ENCODE measurements at regions not wholly inside any gene's neighbourhood (a gene's known extent, or its start where the extent isn't known, plus 50 kb on each side); places are given as distances from the start of the nearest gene placed in this dataset.

- Histone ChIP-seq H3K9me3 (no peaks in the 10 kb centered on the region), H3K27ac (no peak overlapping the region), H3K4me3 (no peak overlapping the region), H3K36me3 (ENCODE audit: low read depth, missing control alignments) (no peaks in the 10 kb centered on the region), H3K4me1 (peaks cover 6% of the 10 kb centered on the region), H3K27me3 (no peaks in the 10 kb centered on the region)
- TF ChIP-seq POLR2A (IDR thresholded peaks at IDR 0.05) (no peak), CTCF (IDR thresholded peaks at IDR 0.05) (peak; percentile 99 to 100 (median 99))
- DNase-seq = peak; percentile 94
- 12 to 13% methylated on average over 27 of the region's 27 CpGs for WGBS, 2 donors
- intact Hi-C loops (cut with DNase I; ENCODE audit: low total_unique reads) = loop anchor here (5.0 to 10.0 kb wide), 2 partner anchors 165 to 262 kb away; no protein-coding TSS in a partner anchor
Observed at GRCh38 chr13:99436686-99437416, 64.4 kb upstream of the TM9SF2 start.

GRCh38 chr13:99439048-99439447, 62.2 kb upstream of the TM9SF2 start:
- H3K4me3 ChIP-seq = no peak overlapping the region
- no peaks in the 10 kb centered on the region for H3K4me1 ChIP-seq
- TF ChIP-seq POLR2A (IDR thresholded peaks at IDR 0.05) = no peak
- TF ChIP-seq CTCF (IDR thresholded peaks at IDR 0.05) = no peak
- no peaks in the 10 kb centered on the region for H3K36me3 ChIP-seq (ENCODE audit: low read depth, missing control alignments)
- WGBS, 2 donors = 80 to 88% methylated on average over 6 to 7 of the region's 7 CpGs
- intact Hi-C loops (cut with DNase I; ENCODE audit: low total_unique reads) = loop anchor here (5.0 to 10.0 kb wide), 2 partner anchors 167 to 264 kb away; no protein-coding TSS in a partner anchor
- H3K9me3 ChIP-seq = no peaks in the 10 kb centered on the region
- no peak for DNase-seq
- H3K27me3 ChIP-seq = no peaks in the 10 kb centered on the region
- no peak overlapping the region for H3K27ac ChIP-seq

GRCh38 chr13:99439850-99440604, 61.2 kb upstream of the TM9SF2 start:
- Histone ChIP-seq H3K27ac (no peak overlapping the region), H3K4me3 (no peak overlapping the region), H3K36me3 (ENCODE audit: low read depth, missing control alignments) (no peaks in the 10 kb centered on the region), H3K27me3 (no peaks in the 10 kb centered on the region), H3K9me3 (no peaks in the 10 kb centered on the region), H3K4me1 (no peaks in the 10 kb centered on the region)
- TF ChIP-seq POLR2A (IDR thresholded peaks at IDR 0.05) (no peak), CTCF (IDR thresholded peaks at IDR 0.05) (no peak)
- no peak for DNase-seq
- intact Hi-C loops (cut with DNase I; ENCODE audit: low total_unique reads) = loop anchor here (5.0 to 10.0 kb wide), 2 partner anchors 168 to 265 kb away; no protein-coding TSS in a partner anchor
- 73 to 81% methylated on average over 10 to 11 of the region's 11 CpGs for WGBS, 2 donors

- peak overlapping the region in 1 of 2 donors; percentile 18 for H3K4me3 ChIP-seq
- DNase-seq = peak; percentile 69
- H3K9me3 ChIP-seq = no peaks in the 10 kb centered on the region
- TF ChIP-seq CTCF (IDR thresholded peaks at IDR 0.05) (peak; percentile 83 to 99 (median 91)), POLR2A (IDR thresholded peaks at IDR 0.05) (no peak)
- no peaks in the 10 kb centered on the region for H3K36me3 ChIP-seq (ENCODE audit: low read depth, missing control alignments)
- H3K27me3 ChIP-seq = no peaks in the 10 kb centered on the region
- H3K4me1 ChIP-seq = no peaks in the 10 kb centered on the region
- intact Hi-C loops (cut with DNase I; ENCODE audit: low total_unique reads) = no loop called here
- WGBS, 2 donors = 48 to 58% methylated on average over 7 of the region's 7 CpGs
- no peak overlapping the region for H3K27ac ChIP-seq
Observed at GRCh38 chr13:99442273-99442895, 58.9 kb upstream of the TM9SF2 start.
